GM21786 (cell line): ENCODE measurements at regions not wholly inside any gene's neighbourhood (a gene's known extent, or its start where the extent isn't known, plus 50 kb on each side); places are given as distances from the start of the nearest gene placed in this dataset.

Experiments used
- ATAC-seq: cut with Tn5 transposase; IDR thresholded peaks from one replicate; pipeline ENCODE4 v1.9.1; 2021; ENCODE audit not compliant: unreplicated experiment

DNA sequence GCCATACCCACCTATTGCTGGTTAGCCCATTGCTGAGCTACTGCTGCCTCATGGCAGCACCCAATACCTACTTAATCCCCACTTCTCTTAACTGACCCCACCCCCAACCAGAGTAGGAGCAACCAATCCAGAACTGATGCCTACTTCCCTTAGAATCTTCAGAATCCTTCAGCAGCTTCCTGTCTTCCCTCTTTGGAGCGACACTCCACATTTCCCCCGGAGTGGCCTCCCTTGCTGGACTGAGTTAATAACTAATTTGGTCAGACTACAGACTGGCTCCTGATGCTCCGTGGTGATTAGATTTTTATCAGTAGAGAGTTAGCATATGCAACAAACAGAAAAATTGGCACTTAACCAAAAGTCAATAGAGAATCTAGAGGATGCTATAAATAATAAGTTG, 51.2 kb upstream of the UBR2 start:
- no peak for ATAC-seq

DNA sequence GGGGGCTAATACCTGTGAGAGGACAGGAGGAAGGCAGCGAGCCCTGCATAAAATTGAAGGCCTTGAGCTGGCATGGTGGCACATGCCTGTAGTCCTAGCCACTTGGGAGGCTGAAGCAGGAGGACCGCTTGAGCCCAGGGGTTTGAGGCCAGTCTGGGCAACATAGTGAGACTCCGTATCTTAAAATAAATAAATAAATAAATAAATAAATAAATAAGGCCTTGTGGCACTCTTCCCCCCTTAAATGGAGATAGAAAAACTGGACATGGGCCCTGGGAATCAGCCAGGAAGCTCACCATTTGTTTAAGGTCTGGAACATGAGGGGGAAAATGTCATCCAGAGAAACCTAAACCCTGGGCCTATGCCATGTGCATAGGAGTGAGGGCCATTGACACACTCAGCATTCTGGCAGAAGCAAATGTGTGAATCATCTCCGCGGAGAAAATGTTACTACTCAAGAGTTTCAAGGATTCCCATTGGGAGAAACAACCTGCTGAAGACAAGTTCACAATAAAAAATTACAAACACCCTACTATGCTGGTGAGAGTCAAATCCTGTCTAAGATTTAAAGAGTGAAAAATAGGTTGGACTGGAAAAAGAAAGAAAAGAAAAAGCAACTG, 51.9 kb upstream of the UBR2 start:
- ATAC-seq: no peak

DNA sequence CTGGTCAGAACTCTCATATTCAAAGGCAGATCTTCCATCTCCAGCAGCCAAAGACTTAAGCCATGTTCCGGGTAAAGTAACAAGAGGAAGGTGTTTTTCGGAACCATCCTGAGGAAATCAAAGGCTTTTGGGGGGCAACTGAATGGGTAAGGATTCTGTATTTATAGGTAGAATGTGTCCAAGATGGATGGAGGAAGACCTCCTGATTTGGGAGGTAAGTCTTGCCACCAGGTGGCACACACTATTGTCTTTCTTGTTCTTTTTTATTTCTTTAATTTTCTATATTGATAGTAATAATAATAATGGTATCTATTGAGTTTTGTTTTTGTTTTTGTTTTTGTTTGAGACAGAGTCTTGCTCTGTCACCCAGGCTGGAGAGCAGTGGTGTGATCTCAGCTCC, 53.0 kb upstream of the UBR2 start:
- ATAC-seq: no peak

DNA sequence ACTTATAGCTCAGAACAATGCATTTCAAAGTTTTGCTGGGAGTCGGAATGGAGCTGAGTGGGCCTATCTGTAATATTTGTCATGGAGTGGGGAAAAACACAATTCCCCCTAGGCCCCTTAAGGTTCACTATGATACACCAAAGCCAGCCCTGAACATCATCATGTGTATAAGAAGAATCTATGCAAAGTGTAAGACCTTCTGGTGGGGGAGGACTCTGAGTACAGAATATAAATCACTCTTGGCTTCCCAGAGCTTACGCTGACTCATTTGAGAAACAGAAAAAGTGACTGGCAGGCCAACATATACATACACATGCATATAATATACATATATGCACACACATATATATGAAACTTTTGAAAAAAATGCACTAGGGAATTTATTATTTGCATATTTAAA, 54.1 kb upstream of the UBR2 start:
- peak; percentile 37 for ATAC-seq

DNA sequence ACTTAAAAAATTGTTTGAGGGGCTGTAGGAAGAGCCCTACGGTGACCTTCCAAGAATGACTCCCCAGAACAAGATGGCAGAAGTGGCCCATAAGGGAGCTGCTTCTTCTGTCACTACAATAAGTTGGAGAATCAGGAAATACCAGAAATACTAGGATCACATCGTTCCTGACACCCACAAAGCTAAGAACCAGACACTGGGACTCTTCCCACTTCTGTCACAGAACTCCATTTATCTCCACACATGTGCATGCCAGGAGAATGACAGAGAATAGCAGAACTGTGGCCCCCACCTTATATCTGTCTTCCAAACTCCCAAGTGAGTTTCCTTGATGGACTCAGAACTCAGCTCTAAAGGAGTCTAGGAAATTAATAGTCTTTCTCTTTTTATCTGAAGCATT, 54.6 kb upstream of the UBR2 start:
- ATAC-seq: no peak

DNA sequence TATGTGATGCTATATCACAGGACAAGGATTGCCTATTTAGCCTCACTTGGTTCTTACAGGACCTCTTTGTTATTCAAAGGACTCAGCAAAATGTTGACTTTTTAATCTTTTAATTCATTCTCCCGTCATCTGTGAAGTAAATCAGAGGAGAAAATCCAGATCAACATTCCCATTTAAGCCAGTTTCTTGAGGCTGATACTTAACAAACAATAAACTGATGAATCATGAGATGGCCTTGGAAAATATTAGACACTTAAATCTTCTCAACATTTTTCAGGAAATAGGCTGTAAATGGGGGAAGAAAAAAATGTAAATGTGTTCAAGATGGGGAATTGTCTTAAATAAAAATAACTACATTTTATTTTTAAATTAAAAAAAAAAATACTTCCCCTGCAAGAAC, 55.9 kb upstream of the UBR2 start:
- no peak for ATAC-seq

DNA sequence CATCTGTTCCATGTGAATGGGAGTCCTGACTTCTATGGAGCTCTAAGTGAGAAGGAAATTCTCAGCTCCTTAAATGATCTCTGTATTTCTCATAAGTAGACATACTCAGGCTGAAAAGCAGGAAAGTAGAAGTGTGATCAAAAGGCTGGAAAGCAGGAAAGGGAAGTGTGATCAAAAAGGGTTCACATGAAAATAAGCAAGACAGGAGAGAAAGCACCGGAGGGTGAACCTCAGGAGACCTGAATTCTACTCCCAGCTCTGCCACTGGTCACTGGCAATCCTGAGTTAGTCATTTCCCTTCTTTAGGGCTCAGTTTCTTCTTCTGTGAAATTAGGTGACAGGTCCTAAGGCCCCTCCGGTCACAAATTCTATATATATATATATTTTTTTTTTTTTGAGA, 55.5 kb upstream of the TRERF1 start:
- peak; percentile 36 for ATAC-seq

DNA sequence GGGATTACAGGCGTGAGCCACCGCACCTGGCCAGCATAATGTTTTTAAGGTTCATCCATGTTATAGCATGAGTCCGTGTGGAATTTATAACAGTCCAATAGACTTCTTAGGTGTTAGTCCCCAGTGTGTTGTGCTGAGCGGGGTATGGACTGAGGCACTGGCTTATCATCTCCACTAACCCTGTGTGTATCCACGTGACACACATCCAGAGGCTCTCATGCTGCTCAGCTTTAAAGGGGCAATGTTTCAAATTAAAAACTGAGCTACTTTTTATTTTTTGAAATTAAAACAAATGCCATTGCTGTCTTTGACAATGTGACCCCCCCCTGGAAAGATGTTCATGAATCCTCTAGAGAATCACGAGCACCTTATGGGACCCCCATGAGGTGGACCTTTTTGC, 54.3 kb upstream of the TRERF1 start:
- ATAC-seq: no peak

DNA sequence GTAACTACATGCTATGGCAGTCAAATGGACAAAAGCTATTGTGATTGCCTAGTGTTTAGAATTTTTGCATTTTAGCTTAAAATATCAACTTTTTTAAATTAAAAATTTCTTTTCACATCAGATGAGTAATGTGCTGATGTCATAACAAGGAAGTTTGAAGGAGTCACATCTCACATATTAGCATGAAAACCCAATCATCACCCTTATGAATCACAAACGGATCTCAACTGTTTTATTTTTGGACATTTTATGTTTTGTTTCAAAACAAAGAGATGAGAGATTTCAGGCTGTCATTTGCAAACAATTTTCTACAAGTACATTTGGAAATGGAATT, 53.6 kb upstream of the TRERF1 start:
- no peak for ATAC-seq

DNA sequence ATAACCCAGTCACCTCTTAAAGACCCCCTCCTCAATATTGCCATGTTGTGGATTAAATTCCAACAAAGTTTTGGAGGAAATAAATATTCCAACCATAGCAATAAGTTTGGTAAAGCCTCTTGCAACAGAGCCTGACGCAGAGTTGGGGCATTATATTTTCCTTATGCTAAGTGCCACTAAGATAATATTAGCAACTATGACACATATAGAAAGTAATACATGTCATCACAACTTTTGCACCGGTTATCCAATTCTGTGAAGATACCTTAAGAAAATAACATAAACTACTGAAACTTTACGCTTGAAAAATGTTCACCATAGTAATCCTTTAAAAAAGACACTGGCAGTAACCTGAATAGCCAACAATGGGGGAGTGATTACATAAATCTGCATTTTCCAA, 52.2 kb upstream of the TRERF1 start:
- peak; percentile 43 for ATAC-seq

DNA sequence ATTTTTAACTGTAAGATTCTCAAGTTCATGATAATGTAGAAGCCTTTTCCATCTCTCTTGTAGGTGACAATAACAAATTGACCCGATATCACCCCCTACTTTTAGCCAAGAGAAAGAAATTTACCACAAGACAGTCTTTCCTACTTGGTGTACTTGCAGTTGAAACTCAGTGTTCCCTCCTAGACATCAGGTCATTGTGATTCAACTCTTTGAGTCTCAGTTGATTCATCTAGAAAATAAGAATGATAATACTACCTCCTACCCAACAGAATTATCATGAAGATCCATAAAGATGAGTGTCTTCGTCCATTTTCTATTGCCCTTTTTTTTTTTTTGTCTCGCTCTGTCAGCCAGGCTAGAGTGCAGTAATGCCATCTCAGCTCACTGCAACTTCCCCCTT, 51.3 kb upstream of the TRERF1 start:
- ATAC-seq: no peak

DNA sequence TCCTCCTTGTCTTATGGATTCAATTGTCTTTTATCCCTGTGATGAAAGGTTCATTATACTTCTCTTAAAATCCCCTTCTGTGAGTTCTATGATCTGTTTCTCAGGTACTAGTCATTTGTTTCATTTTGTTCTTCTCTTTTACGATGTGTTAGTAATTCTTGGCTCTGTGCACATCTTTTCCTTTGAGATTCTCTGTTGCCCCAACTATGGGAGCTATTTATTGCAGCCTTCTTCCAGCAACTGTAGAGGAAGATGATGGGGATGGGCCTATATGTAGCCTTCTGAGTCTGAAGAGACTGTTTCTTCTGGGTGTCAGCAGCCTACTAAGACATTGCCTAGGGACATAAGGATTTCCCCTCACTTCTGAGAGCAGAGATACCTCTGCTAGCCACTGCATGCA, 50.4 kb upstream of the TRERF1 start:
- no peak for ATAC-seq
